ENCODE measurements at regions not wholly inside any gene's neighbourhood (a gene's known extent, or its start where the extent isn't known, plus 50 kb on each side); places are given as distances from the start of the nearest gene placed in this dataset.

- ATAC-seq (ENCODE audit: low read depth), result no peak
- H3K9ac ChIP-seq (ENCODE audit: low read length), result no peak overlapping the region
- H3K4me1 ChIP-seq (ENCODE audit: control insufficient read depth in 2 of 2, insufficient read depth in 2 of 2, low read length in 2 of 2), result no peaks in the 10 kb centered on the region
- H2AFZ ChIP-seq (ENCODE audit: insufficient read depth, low read depth, low read length, poor library complexity, severe bottlenecking), result no peak overlapping the region
- no peaks in the 10 kb centered on the region for H3K79me2 ChIP-seq (ENCODE audit: control insufficient read depth, insufficient read depth, low read length)
- no peak overlapping the region for H3K4me2 ChIP-seq (replicated peaks; ENCODE audit: low read depth, low read length, poor library complexity, severe bottlenecking)
- H3K4me3 ChIP-seq (ENCODE audit: control extremely low read depth in 1 of 5, extremely low read depth in 1 of 5, insufficient read depth in 1 of 5, low read depth in 2 of 5, low read length in 4 of 5), result no peak overlapping the region
- no peak overlapping the region for H3K27ac ChIP-seq (ENCODE audit: low read length in 2 of 2)
- H3K36me3 ChIP-seq (replicated peaks in 1 of 2; ENCODE audit: control extremely low read depth in 1 of 2, control insufficient read depth in 1 of 2, extremely low read depth in 1 of 2, insufficient read depth in 2 of 2, low read length in 1 of 2), result no peaks in the 10 kb centered on the region
- H3K27me3 ChIP-seq (replicated peaks in 1 of 4; ENCODE audit: control extremely low read depth in 1 of 4, control insufficient read depth in 3 of 4, insufficient read depth in 4 of 4, low read length in 3 of 4), result no peaks in the 10 kb centered on the region
- ChIA-PET CTCF (no interaction called here), POLR2A (no interaction called here)
- Mint-ChIP-seq H3K27ac (no peak overlapping the region), H3K27me3 (no peaks in the 10 kb centered on the region), H3K4me3 (no peak overlapping the region), H3K9me3 (ENCODE audit: insufficient read depth) (no peaks in the 10 kb centered on the region), H3K4me1 (no peaks in the 10 kb centered on the region)
- WGBS (ENCODE audit: insufficient coverage), result 47% methylated on average over 1 of the region's 3 CpGs
- H4K20me1 ChIP-seq (ENCODE audit: control insufficient read depth, insufficient read depth, low read length, poor library complexity, severe bottlenecking), result no peaks in the 10 kb centered on the region
- DNase-seq, result no peak
- H3K9me3 ChIP-seq (ENCODE audit: control extremely low read depth in 1 of 3, control insufficient read depth in 2 of 3, insufficient read depth in 1 of 3, low read length in 2 of 3), result no peaks in the 10 kb centered on the region
- intact Hi-C loops (cut with micrococcal nuclease), result no loop called here
- TF ChIP-seq CTCF (IDR thresholded peaks at IDR 0.05), result no peak
- TF ChIP-seq EZH2 (IDR thresholded peaks at IDR 0.05; ENCODE audit: borderline replicate concordance, insufficient read depth, low read depth, low read length, poor library complexity, severe bottlenecking), result no peak
These were observed 378.7 kb upstream of the ATP11B start for GRCh38 chr3:182414586-182414985.

DNA sequence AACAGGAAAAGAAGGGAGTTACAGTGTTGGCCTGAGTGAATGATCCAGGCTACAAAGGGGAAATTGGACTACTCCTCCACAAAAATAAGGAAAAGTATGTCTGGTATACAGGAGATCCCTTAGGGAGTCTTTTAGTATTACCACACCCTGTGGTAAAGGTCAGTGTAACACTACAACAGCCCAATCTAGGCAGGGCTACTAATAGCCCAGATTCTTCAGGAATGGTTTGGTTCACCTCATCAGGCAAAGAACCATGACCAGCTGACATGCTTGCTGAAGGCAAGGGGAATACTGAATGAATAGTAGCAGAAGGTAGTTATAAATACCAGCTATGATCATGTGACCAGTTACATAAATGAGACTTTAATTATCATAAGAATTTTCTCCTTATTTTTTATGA lies 372.6 kb upstream of the ATP11B start:
- ChIA-PET POLR2A (no interaction called here), CTCF (interaction anchor here (0.7 kb wide), 1 partner anchor 61 kb away, joined by 3 read pairs; no protein-coding TSS in a partner anchor)
- Mint-ChIP-seq H3K4me3 (no peak overlapping the region), H3K27me3 (peaks cover 7% of the 10 kb centered on the region), H3K4me1 (no peaks in the 10 kb centered on the region), H3K9me3 (ENCODE audit: insufficient read depth) (no peaks in the 10 kb centered on the region), H3K27ac (no peak overlapping the region)
- H3K4me2 ChIP-seq (replicated peaks; ENCODE audit: low read depth, low read length, poor library complexity, severe bottlenecking), result no peak overlapping the region
- no peak for TF ChIP-seq CTCF (IDR thresholded peaks at IDR 0.05)
- TF ChIP-seq EZH2 (IDR thresholded peaks at IDR 0.05; ENCODE audit: borderline replicate concordance, insufficient read depth, low read depth, low read length, poor library complexity, severe bottlenecking), result no peak
- no peaks in the 10 kb centered on the region for H3K9me3 ChIP-seq (ENCODE audit: control extremely low read depth in 1 of 3, control insufficient read depth in 2 of 3, insufficient read depth in 1 of 3, low read length in 2 of 3)
- H3K4me1 ChIP-seq (ENCODE audit: control insufficient read depth in 2 of 2, insufficient read depth in 2 of 2, low read length in 2 of 2), result no peaks in the 10 kb centered on the region
- no peaks in the 10 kb centered on the region for H3K79me2 ChIP-seq (ENCODE audit: control insufficient read depth, insufficient read depth, low read length)
- no peak for DNase-seq
- intact Hi-C loops (cut with micrococcal nuclease), result no loop called here
- no peak overlapping the region for H2AFZ ChIP-seq (ENCODE audit: insufficient read depth, low read depth, low read length, poor library complexity, severe bottlenecking)
- H3K9ac ChIP-seq (ENCODE audit: low read length), result no peak overlapping the region
- H3K4me3 ChIP-seq (ENCODE audit: control extremely low read depth in 1 of 5, extremely low read depth in 1 of 5, insufficient read depth in 1 of 5, low read depth in 2 of 5, low read length in 4 of 5), result no peak overlapping the region
- no peaks in the 10 kb centered on the region for H3K36me3 ChIP-seq (replicated peaks in 1 of 2; ENCODE audit: control extremely low read depth in 1 of 2, control insufficient read depth in 1 of 2, extremely low read depth in 1 of 2, insufficient read depth in 2 of 2, low read length in 1 of 2)
- no peak overlapping the region for H3K27ac ChIP-seq (ENCODE audit: low read length in 2 of 2)
- no peaks in the 10 kb centered on the region for H4K20me1 ChIP-seq (ENCODE audit: control insufficient read depth, insufficient read depth, low read length, poor library complexity, severe bottlenecking)
- H3K27me3 ChIP-seq (replicated peaks in 1 of 4; ENCODE audit: control extremely low read depth in 1 of 4, control insufficient read depth in 3 of 4, insufficient read depth in 4 of 4, low read length in 3 of 4), result no peaks in the 10 kb centered on the region
- no peak for ATAC-seq (ENCODE audit: low read depth)
